Endothelial cell of umbilical vein (primary cell): ENCODE measurements at regions not wholly inside any gene's neighbourhood (a gene's known extent, or its start where the extent isn't known, plus 50 kb on each side); places are given as distances from the start of the nearest gene placed in this dataset.

Source experiments
- CTCF ChIP-seq, 2 donors: IDR thresholded peaks; 1 replicate in 1 of 2; 2 replicates in 1 of 2; pipeline ENCODE4 v1.5.1; 2011; ENCODE audit warnings: low read length in 2 of 2, mild to moderate bottlenecking in 2 of 2, moderate library complexity in 2 of 2, control low read depth in 1 of 2, inconsistent platforms in 1 of 2, low read depth in 1 of 2; ENCODE audit not compliant: insufficient read depth in 1 of 2; ENCODE audit errors: extremely low read depth in 1 of 2
- EZH2 ChIP-seq: IDR thresholded peaks from 2 replicates; pipeline ENCODE4 v1.6.1; 2012; ENCODE audit warnings: borderline replicate concordance, low read depth, mild to moderate bottlenecking, moderate library complexity, low read length, inconsistent platforms; ENCODE audit not compliant: severe bottlenecking
- JUN ChIP-seq: IDR thresholded peaks from 2 replicates; pipeline ENCODE4 v1.6.1; 2011; ENCODE audit warnings: borderline replicate concordance, low read depth; ENCODE audit not compliant: insufficient read length, insufficient read depth
- POLR2A ChIP-seq: IDR thresholded peaks from 2 replicates; pipeline ENCODE4 v1.6.1; 2012; ENCODE audit warnings: low read depth, mild to moderate bottlenecking, control low read depth, low read length
- POLR2AphosphoS5 ChIP-seq: IDR thresholded peaks from 2 replicates; pipeline ENCODE4 v1.6.1; 2012; ENCODE audit warnings: low read depth, mild to moderate bottlenecking, control low read depth, low read length, moderate library complexity; ENCODE audit not compliant: insufficient read depth

DNA sequence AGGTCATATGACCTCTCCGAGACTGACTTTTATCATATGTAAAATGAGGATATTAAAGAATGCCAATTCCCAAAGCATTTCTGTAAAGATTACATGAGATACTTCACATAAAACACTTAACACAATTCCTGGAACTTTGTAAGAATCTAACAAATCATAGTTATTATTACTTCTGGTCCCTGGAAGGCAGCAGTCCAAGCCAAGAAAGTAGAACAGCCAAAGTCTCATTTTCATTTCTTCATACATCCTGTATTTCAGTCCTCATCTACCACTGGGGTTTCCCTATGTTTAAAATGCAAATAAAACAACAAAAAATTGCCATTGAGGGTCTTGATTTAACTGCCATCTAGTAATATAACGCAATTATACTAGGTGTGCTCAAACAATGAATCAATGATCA, 179.5 kb downstream of the MARCHF11 start:
- TF ChIP-seq CTCF (IDR thresholded peaks at IDR 0.05; ENCODE audit: extremely low read depth in 1 of 2, insufficient read depth in 1 of 2, low read depth in 1 of 2, low read length in 2 of 2) (no peak), POLR2A (no peak), POLR2AphosphoS5 (no peak), JUN (no peak), EZH2 (no peak)
